ENCODE measurements at regions not wholly inside any gene's neighbourhood (a gene's known extent, or its start where the extent isn't known, plus 50 kb on each side); places are given as distances from the start of the nearest gene placed in this dataset.

DNA sequence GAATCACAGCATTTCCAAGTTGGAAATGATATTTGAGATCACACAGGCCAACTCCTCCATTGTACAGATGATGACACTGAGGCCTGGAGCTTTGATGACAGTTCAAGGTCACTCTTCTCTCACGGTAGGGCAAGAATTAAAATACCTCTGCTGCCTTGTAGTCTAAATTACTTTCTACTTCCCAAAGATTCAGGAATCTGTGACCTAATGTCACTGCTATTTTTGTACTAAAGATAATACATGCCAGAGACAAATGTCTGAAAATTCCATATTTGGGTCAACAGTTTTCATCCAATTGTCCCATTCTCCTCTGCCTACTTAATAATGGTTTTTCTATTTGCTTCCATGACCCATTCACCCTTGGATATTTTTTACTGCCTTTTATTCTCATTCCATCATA, 160.0 kb downstream of the SOD2 start:
- Histone ChIP-seq H3K4me3 (no peak overlapping the region), H3K27ac (ENCODE audit: low read depth in 1 of 2, low read length in 1 of 2) (no peak overlapping the region), H3K9me3 (ENCODE audit: control insufficient read depth in 4 of 4, insufficient read depth in 3 of 4, low read length in 3 of 4) (no peaks in the 10 kb centered on the region), H3K9ac (ENCODE audit: insufficient read depth in 1 of 2, low read length in 2 of 2) (no peak overlapping the region), H3K4me1 (ENCODE audit: control insufficient read depth in 5 of 5, insufficient read depth in 5 of 5, low read length in 5 of 5) (no peaks in the 10 kb centered on the region), H3K36me3 (ENCODE audit: control insufficient read depth in 4 of 4, insufficient read depth in 4 of 4, low read length in 4 of 4) (no peaks in the 10 kb centered on the region), H3K27me3 (ENCODE audit: control insufficient read depth in 3 of 3, insufficient read depth in 3 of 3, low read length in 2 of 3) (no peaks in the 10 kb centered on the region)
- 66 to 72% methylated on average over 1 of the region's 1 CpG for WGBS, 2 donors
- ATAC-seq (ENCODE audit: insufficient read depth, low FRiP score) (no peak), DNase-seq (no peak)
- TF ChIP-seq, protein P1, sequence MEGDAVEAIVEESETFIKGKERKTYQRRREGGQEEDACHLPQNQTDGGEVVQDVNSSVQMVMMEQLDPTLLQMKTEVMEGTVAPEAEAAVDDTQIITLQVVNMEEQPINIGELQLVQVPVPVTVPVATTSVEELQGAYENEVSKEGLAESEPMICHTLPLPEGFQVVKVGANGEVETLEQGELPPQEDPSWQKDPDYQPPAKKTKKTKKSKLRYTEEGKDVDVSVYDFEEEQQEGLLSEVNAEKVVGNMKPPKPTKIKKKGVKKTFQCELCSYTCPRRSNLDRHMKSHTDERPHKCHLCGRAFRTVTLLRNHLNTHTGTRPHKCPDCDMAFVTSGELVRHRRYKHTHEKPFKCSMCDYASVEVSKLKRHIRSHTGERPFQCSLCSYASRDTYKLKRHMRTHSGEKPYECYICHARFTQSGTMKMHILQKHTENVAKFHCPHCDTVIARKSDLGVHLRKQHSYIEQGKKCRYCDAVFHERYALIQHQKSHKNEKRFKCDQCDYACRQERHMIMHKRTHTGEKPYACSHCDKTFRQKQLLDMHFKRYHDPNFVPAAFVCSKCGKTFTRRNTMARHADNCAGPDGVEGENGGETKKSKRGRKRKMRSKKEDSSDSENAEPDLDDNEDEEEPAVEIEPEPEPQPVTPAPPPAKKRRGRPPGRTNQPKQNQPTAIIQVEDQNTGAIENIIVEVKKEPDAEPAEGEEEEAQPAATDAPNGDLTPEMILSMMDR (IDR thresholded peaks at IDR 0.05; ENCODE audit: control extremely low read depth, extremely low read depth): no peak

DNA sequence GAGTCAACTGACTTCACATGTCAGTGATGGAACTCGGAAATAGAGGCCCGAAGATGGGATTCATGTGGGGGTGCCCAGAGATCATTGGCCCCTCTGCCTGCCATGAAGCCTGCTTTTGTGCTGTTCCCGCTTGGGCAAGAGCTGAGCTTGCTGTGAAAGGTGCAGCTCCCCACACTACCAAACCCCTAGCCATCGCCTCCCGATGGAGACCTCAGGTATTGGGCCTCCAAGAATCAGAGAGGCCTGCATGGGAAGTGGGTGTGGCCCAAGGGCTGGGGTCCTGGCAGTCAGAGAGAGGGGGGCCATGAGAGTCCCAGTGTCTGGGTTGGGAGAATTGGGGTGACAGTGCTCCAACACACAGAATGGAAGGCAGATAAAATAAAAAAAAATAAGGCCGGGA, 160.9 kb downstream of the SOD2 start:
- Histone ChIP-seq H3K27me3 (ENCODE audit: control insufficient read depth in 3 of 3, insufficient read depth in 3 of 3, low read length in 2 of 3) (no peaks in the 10 kb centered on the region), H3K9ac (ENCODE audit: insufficient read depth in 1 of 2, low read length in 2 of 2) (no peak overlapping the region), H3K9me3 (ENCODE audit: control insufficient read depth in 4 of 4, insufficient read depth in 3 of 4, low read length in 3 of 4) (no peaks in the 10 kb centered on the region), H3K27ac (ENCODE audit: low read depth in 1 of 2, low read length in 1 of 2) (no peak overlapping the region), H3K4me1 (ENCODE audit: control insufficient read depth in 5 of 5, insufficient read depth in 5 of 5, low read length in 5 of 5) (no peaks in the 10 kb centered on the region), H3K36me3 (ENCODE audit: control insufficient read depth in 4 of 4, insufficient read depth in 4 of 4, low read length in 4 of 4) (no peaks in the 10 kb centered on the region), H3K4me3 (no peak overlapping the region)
- WGBS, 2 donors: 93 to 95% methylated on average over 6 of the region's 6 CpGs
- DNase-seq (no peak), ATAC-seq (ENCODE audit: insufficient read depth, low FRiP score) (no peak)
- TF ChIP-seq, protein P1 (IDR thresholded peaks at IDR 0.05; ENCODE audit: control extremely low read depth, extremely low read depth): no peak

DNA sequence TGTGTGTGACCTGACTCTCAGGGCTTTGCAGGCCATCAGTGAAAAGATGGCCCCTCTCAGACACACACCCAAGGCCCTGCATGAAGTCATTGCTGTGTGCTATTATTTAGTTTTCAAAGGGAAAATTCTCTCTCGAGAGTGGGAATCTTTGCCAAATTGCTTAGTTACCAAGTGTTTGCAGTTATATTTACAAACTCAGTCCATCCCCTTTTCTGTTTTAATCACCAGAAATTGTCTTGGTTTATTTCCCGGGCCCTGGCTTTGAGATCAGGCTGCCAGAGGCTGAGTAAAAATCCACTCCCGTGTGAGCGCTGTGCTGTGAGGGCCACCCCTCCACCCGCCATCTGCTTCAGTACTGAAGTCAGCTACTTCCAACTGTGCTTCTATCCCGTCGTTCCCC, 163.1 kb downstream of the SOD2 start:
- peak in 2 of 3 donors; percentile 36 to 55 for DNase-seq
- Histone ChIP-seq H3K36me3 (ENCODE audit: control insufficient read depth in 4 of 4, insufficient read depth in 4 of 4, low read length in 4 of 4) (no peaks in the 10 kb centered on the region), H3K4me1 (ENCODE audit: control insufficient read depth in 5 of 5, insufficient read depth in 5 of 5, low read length in 5 of 5) (no peaks in the 10 kb centered on the region), H3K9me3 (ENCODE audit: control insufficient read depth in 4 of 4, insufficient read depth in 3 of 4, low read length in 3 of 4) (peaks cover 0 to 2% (median 0%) of the 10 kb centered on the region in 4 donors), H3K27ac (ENCODE audit: low read depth in 1 of 2, low read length in 1 of 2) (no peak overlapping the region), H3K9ac (ENCODE audit: insufficient read depth in 1 of 2, low read length in 2 of 2) (no peak overlapping the region), H3K4me3 (no peak overlapping the region), H3K27me3 (ENCODE audit: control insufficient read depth in 3 of 3, insufficient read depth in 3 of 3, low read length in 2 of 3) (no peaks in the 10 kb centered on the region)
- ATAC-seq (ENCODE audit: insufficient read depth, low FRiP score): no peak
- TF ChIP-seq, protein P1 (IDR thresholded peaks at IDR 0.05; ENCODE audit: control extremely low read depth, extremely low read depth): no peak
- WGBS, 2 donors: 70 to 81% methylated on average over 7 of the region's 7 CpGs

DNA sequence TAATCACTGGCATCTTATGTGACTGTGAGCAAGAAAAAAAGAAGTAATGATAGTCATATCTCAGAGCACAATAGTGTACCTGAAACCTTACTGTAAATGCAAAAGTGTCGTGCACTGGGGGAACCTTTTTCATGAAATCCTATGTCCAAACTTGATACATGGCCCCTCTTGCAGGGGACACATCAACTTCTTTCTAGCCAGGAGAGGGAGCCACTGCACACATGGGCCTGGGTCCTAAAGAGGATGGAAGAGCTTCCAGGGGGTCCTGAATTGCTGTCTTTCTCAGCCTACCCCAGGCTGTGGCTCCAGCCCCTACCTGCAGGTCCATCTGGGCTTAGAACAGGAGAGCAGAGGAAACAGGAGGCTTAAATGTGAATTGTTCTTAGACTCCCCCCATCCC, 165.7 kb downstream of the SOD2 start:
- WGBS, 2 donors: 100% methylated on average over 1 of the region's 1 CpG
- no peak for ATAC-seq (ENCODE audit: insufficient read depth, low FRiP score)
- H3K9ac ChIP-seq (ENCODE audit: insufficient read depth in 1 of 2, low read length in 2 of 2): no peak overlapping the region
- TF ChIP-seq, protein P1 (IDR thresholded peaks at IDR 0.05; ENCODE audit: control extremely low read depth, extremely low read depth): no peak
- H3K27me3 ChIP-seq (ENCODE audit: control insufficient read depth in 3 of 3, insufficient read depth in 3 of 3, low read length in 2 of 3): peaks cover 0 to 2% (median 0%) of the 10 kb centered on the region in 3 donors
- no peak overlapping the region for H3K27ac ChIP-seq (ENCODE audit: low read depth in 1 of 2, low read length in 1 of 2)
- no peaks in the 10 kb centered on the region for H3K36me3 ChIP-seq (ENCODE audit: control insufficient read depth in 4 of 4, insufficient read depth in 4 of 4, low read length in 4 of 4)
- no peak overlapping the region for H3K4me3 ChIP-seq
- no peaks in the 10 kb centered on the region for H3K4me1 ChIP-seq (ENCODE audit: control insufficient read depth in 5 of 5, insufficient read depth in 5 of 5, low read length in 5 of 5)
- no peak for DNase-seq
- H3K9me3 ChIP-seq (ENCODE audit: control insufficient read depth in 4 of 4, insufficient read depth in 3 of 4, low read length in 3 of 4): peaks cover 0 to 2% (median 0%) of the 10 kb centered on the region in 4 donors

Measured in lung (tissue), 11 donors.